Panc1 (cell line): ENCODE measurements at regions not wholly inside any gene's neighbourhood (a gene's known extent, or its start where the extent isn't known, plus 50 kb on each side); places are given as distances from the start of the nearest gene placed in this dataset.

Source experiments
- ATAC-seq: fragments of 200-7000 bp; cut with Tn5 transposase; 2 replicates; pipeline ENCODE4 v1.9.1; 2020; ENCODE audit warnings: mild to moderate bottlenecking, moderate library complexity
- BruUV-seq: library from RNA; stranded (reverse); fragments of 400-500 nt; replicated peaks from 2 replicates; lab custom pipeline; 2021; lab: Mats Ljungman, UMichigan
- CTCF ChIA-PET: fragments of 300-600 bp; sonication (Branson Sonifier 250); formaldehyde crosslinking; loops from one replicate; lab custom pipeline; 2022; ENCODE audit warnings: antibody characterized with exemption; lab: Charles Lee
- POLR2A ChIA-PET: fragments of 300-600 bp; sonication (Branson Sonifier 250); formaldehyde crosslinking; loops from one replicate; lab custom pipeline; 2022; ENCODE audit warnings: antibody characterized with exemption; lab: Charles Lee
- DNase-seq: peaks from one replicate; pipeline ENCODE4 v3.0.0-alpha.2; 2010; ENCODE audit warnings: low read depth, low spot score
- H3K27ac ChIP-seq: 2 replicates; pipeline ENCODE4 v1.5.1; 2011; ENCODE audit warnings: mild to moderate bottlenecking, low read length, inconsistent platforms
- H3K27me3 ChIP-seq: fragments of 200-500 bp; sonication (Bioruptor generic); 2 replicates; pipeline ENCODE4 v1.6.0; 2014; ENCODE audit warnings: low read length, inconsistent platforms; ENCODE audit not compliant: control insufficient read depth, insufficient read depth
- H3K36me3 ChIP-seq: fragments of 200-500 bp; sonication (Bioruptor generic); 2 replicates; pipeline ENCODE4 v1.5.1; 2014; ENCODE audit warnings: inconsistent platforms, mild to moderate bottlenecking, low read length, moderate library complexity; ENCODE audit not compliant: control insufficient read depth, insufficient read depth
- H3K4me1 ChIP-seq: 2 replicates; pipeline ENCODE4 v1.5.1; 2011; ENCODE audit warnings: inconsistent platforms, mild to moderate bottlenecking, low read length, moderate library complexity; ENCODE audit not compliant: control insufficient read depth, insufficient read depth
- H3K4me3 ChIP-seq, 2 experiments: 2 replicates each; pipeline ENCODE4 v1.5.1; 2011 to 2012; ENCODE audit warnings: low read depth in 2 of 2, low read length in 2 of 2, mild to moderate bottlenecking in 2 of 2, inconsistent platforms in 1 of 2, moderate library complexity in 1 of 2
- H3K9me3 ChIP-seq: fragments of 200-500 bp; sonication (Bioruptor generic); 2 replicates; pipeline ENCODE4 v1.5.1; 2014; ENCODE audit warnings: low read depth, mild to moderate bottlenecking, inconsistent platforms, low read length, moderate library complexity; ENCODE audit not compliant: control insufficient read depth, insufficient read depth
- POLR2AphosphoS5 ChIP-seq: IDR thresholded peaks from 2 replicates; pipeline ENCODE4 v1.6.1; 2012; ENCODE audit warnings: mild to moderate bottlenecking, low read depth, low read length, moderate library complexity
- SIN3A ChIP-seq: IDR thresholded peaks from 2 replicates; pipeline ENCODE4 v1.6.1; 2012; ENCODE audit warnings: low read depth, mild to moderate bottlenecking, low read length, moderate library complexity, borderline replicate concordance; ENCODE audit not compliant: insufficient read depth
- TCF7L2 ChIP-seq: IDR thresholded peaks from 2 replicates; pipeline ENCODE4 v1.6.1; 2011; ENCODE audit warnings: mild to moderate bottlenecking, low read depth, low read length, inconsistent platforms
- in situ Hi-C: cut with HindIII; loops from 2 replicates; pipeline ENCODE4 v1.10.0; 2016; ENCODE audit warnings: low sequenced_read_pairs, low pct_unique_long_range_greater_than_20kb
- intact Hi-C: fragments of 100-400 bp; cut with micrococcal nuclease; formaldehyde crosslinking; loops from one replicate; pipeline ENCODE4 v1.10.0; 2022; ENCODE audit not compliant: unreplicated experiment
- TF ChIP-seq, protein P1 (sequence below): fragments of 450-650 bp; IDR thresholded peaks from 2 replicates; pipeline ENCODE4 v1.5.1; 2017; ENCODE audit warnings: mild to moderate bottlenecking
- TF ChIP-seq, protein P2 (sequence below), 2 experiments: IDR thresholded peaks; 2 replicates each; pipeline ENCODE4 v1.6.1; 2011 to 2012; ENCODE audit warnings: low read depth in 2 of 2, control low read depth in 1 of 2, low read length in 1 of 2, mild to moderate bottlenecking in 1 of 2, moderate library complexity in 1 of 2; ENCODE audit not compliant: insufficient read depth in 1 of 2

DNA sequence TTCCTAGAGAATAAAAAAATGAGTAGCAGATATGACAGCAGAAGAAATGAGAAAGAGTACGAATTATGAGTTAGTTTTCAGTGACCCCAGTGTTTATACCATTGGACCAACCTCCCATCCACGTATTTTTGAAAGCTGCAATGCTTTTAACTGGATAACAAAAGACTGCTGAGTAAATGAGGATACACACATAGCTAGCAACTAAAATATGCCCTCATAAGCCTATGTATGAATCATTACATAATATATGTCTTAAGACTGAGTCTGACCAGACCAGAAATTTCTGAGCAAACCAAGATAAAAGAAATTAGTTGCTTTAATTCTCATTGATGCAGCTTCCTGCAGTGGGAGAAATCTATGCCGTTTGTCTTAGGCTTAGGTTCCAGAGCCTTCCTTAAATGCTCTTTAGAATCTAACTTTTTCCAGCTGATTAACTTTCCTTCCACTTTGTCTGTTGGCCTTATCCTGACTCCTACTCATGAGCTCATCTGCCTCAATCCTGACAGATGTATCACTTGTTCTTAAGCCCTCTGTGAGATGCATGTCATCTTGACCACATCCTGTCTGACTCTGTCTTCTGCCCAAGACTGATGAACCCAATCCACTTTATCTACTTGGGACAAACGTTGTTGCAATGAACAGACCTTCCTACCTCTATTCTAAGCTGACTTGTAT is 301.4 kb upstream of the AADAT start:
- in situ Hi-C loops (no loop called here), intact Hi-C loops (no loop called here)
- Histone ChIP-seq H3K27me3 (no peaks in the 10 kb centered on the region), H3K4me1 (no peaks in the 10 kb centered on the region), H3K4me3 (no peak overlapping the region), H3K27ac (no peak overlapping the region), H3K9me3 (no peaks in the 10 kb centered on the region), H3K36me3 (no peaks in the 10 kb centered on the region)
- no TSS peak for BruUV-seq
- ATAC-seq: no peak
- TF ChIP-seq, protein P1, sequence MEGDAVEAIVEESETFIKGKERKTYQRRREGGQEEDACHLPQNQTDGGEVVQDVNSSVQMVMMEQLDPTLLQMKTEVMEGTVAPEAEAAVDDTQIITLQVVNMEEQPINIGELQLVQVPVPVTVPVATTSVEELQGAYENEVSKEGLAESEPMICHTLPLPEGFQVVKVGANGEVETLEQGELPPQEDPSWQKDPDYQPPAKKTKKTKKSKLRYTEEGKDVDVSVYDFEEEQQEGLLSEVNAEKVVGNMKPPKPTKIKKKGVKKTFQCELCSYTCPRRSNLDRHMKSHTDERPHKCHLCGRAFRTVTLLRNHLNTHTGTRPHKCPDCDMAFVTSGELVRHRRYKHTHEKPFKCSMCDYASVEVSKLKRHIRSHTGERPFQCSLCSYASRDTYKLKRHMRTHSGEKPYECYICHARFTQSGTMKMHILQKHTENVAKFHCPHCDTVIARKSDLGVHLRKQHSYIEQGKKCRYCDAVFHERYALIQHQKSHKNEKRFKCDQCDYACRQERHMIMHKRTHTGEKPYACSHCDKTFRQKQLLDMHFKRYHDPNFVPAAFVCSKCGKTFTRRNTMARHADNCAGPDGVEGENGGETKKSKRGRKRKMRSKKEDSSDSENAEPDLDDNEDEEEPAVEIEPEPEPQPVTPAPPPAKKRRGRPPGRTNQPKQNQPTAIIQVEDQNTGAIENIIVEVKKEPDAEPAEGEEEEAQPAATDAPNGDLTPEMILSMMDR: no peak
- TF ChIP-seq TCF7L2 (no peak), POLR2AphosphoS5 (no peak), SIN3A (no peak)
- TF ChIP-seq, protein P2, sequence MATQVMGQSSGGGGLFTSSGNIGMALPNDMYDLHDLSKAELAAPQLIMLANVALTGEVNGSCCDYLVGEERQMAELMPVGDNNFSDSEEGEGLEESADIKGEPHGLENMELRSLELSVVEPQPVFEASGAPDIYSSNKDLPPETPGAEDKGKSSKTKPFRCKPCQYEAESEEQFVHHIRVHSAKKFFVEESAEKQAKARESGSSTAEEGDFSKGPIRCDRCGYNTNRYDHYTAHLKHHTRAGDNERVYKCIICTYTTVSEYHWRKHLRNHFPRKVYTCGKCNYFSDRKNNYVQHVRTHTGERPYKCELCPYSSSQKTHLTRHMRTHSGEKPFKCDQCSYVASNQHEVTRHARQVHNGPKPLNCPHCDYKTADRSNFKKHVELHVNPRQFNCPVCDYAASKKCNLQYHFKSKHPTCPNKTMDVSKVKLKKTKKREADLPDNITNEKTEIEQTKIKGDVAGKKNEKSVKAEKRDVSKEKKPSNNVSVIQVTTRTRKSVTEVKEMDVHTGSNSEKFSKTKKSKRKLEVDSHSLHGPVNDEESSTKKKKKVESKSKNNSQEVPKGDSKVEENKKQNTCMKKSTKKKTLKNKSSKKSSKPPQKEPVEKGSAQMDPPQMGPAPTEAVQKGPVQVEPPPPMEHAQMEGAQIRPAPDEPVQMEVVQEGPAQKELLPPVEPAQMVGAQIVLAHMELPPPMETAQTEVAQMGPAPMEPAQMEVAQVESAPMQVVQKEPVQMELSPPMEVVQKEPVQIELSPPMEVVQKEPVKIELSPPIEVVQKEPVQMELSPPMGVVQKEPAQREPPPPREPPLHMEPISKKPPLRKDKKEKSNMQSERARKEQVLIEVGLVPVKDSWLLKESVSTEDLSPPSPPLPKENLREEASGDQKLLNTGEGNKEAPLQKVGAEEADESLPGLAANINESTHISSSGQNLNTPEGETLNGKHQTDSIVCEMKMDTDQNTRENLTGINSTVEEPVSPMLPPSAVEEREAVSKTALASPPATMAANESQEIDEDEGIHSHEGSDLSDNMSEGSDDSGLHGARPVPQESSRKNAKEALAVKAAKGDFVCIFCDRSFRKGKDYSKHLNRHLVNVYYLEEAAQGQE (IDR thresholded peaks at IDR 0.05; ENCODE audit: insufficient read depth in 1 of 2, low read depth in 2 of 2, low read length in 1 of 2): no peak
- no peak for DNase-seq
- POLR2A ChIA-PET: no interaction called here
- CTCF ChIA-PET: no interaction called here

DNA sequence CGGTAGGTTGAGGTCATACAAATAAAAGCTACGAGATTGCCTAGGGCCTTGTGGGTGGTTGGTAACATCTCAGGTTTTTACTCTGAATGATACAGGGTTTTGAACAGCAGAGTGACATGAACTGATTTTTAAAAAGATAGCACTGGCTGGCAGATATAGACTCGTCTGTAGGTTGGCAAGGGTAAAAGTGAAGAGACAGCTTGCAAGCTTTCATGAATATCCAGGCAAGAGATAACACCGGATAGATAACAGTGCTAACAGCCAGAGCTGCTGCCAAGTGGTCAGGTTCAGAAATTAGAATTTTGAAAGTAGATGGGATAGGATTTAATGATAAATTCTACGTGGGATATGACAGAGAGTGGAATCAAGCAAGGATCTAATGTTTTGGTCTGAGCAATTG is 299.7 kb upstream of the AADAT start:
- Histone ChIP-seq H3K27ac (no peak overlapping the region), H3K4me1 (no peaks in the 10 kb centered on the region), H3K4me3 (no peak overlapping the region), H3K27me3 (no peaks in the 10 kb centered on the region), H3K36me3 (no peaks in the 10 kb centered on the region), H3K9me3 (no peaks in the 10 kb centered on the region)
- intact Hi-C loops (no loop called here), in situ Hi-C loops (no loop called here)
- no TSS peak for BruUV-seq
- POLR2A ChIA-PET: no interaction called here
- ATAC-seq: no peak
- TF ChIP-seq POLR2AphosphoS5: no peak
- TF ChIP-seq, protein P1: no peak
- no peak for DNase-seq
- CTCF ChIA-PET: no interaction called here
